Natural killer cell (primary cell): ENCODE measurements at regions not wholly inside any gene's neighbourhood (a gene's known extent, or its start where the extent isn't known, plus 50 kb on each side); places are given as distances from the start of the nearest gene placed in this dataset.

Source experiments
- ATAC-seq, 3 donors: fragments of 150-1000 bp in 2 of 3; fragments of 200-7000 bp in 1 of 3; cut with Tn5 transposase; 1 replicate in 1 of 3; 2 replicates in 2 of 3; pipeline ENCODE4 v1.10.0; 2021; ENCODE audit warnings: mild to moderate bottlenecking in 2 of 3, moderate library complexity in 2 of 3
- DNase-seq, 2 donors: peaks; one replicate each; pipeline versions ENCODE4 v3.0.0 to v3.0.0-alpha.2; 2013 to 2021; ENCODE audit warnings: mixed read lengths in 1 of 2
- H3K27ac ChIP-seq: one replicate; pipeline ENCODE4 v1.5.1; 2013; ENCODE audit warnings: mild to moderate bottlenecking, low read length
- H3K27me3 ChIP-seq: one replicate; pipeline ENCODE4 v1.6.1; 2013; ENCODE audit warnings: low read length; ENCODE audit not compliant: control insufficient read depth, insufficient read depth
- H3K36me3 ChIP-seq: one replicate; pipeline ENCODE4 v1.6.1; 2013; ENCODE audit warnings: low read length; ENCODE audit not compliant: control insufficient read depth, insufficient read depth
- H3K4me1 ChIP-seq: one replicate; pipeline ENCODE4 v1.6.1; 2013; ENCODE audit warnings: low read length; ENCODE audit not compliant: control insufficient read depth, insufficient read depth
- H3K4me3 ChIP-seq: one replicate; pipeline ENCODE4 v1.5.1; 2013; ENCODE audit warnings: low read length
- H3K9me3 ChIP-seq: one replicate; pipeline ENCODE4 v1.6.1; 2013; ENCODE audit warnings: low read length; ENCODE audit not compliant: control insufficient read depth, insufficient read depth
- H3K27ac Mint-ChIP-seq, 2 donors: one replicate each; pipeline ENCODE4 v1.8.0; 2022; ENCODE audit warnings: mild to moderate bottlenecking in 2 of 2, mixed read lengths in 2 of 2, moderate library complexity in 1 of 2
- H3K27me3 Mint-ChIP-seq, 2 donors: one replicate each; pipeline ENCODE4 v1.8.0; 2022; ENCODE audit warnings: low read depth in 2 of 2, mixed read lengths in 2 of 2
- H3K36me3 Mint-ChIP-seq: one replicate; pipeline ENCODE4 v1.8.0; 2022; ENCODE audit warnings: mixed read lengths
- H3K4me1 Mint-ChIP-seq, 2 donors: one replicate each; pipeline ENCODE4 v1.8.0; 2022; ENCODE audit warnings: mixed read lengths in 2 of 2
- H3K4me3 Mint-ChIP-seq: one replicate; pipeline ENCODE4 v1.8.0; 2022; ENCODE audit warnings: mild to moderate bottlenecking, moderate library complexity, mixed read lengths
- H3K9me3 Mint-ChIP-seq, 2 donors: one replicate each; pipeline ENCODE4 v1.8.0; 2022; ENCODE audit warnings: mixed read lengths in 2 of 2
- WGBS: methylation state at CpG from one replicate; pipeline ENCODE4 v1.1.7; 2013; ENCODE audit warnings: missing lambda C conversion rate; ENCODE audit not compliant: insufficient coverage; 5-methylcytosine and 5-hydroxymethylcytosine counted together
- intact Hi-C: fragments of 100-400 bp; cut with micrococcal nuclease; formaldehyde crosslinking; loops from one replicate; pipeline ENCODE4 v1.14.2; 2022
- TF ChIP-seq, protein P1 (sequence below): fragments of 200-600 bp; IDR thresholded peaks from one replicate; pipeline ENCODE4 v1.8.0; 2022; ENCODE audit warnings: antibody characterized with exemption

GRCh38 chr5:67306965-67307607 lies 110.5 kb upstream of the CD180 start:
- Histone ChIP-seq H3K36me3 (no peaks in the 10 kb centered on the region), H3K27me3 (no peaks in the 10 kb centered on the region), H3K9me3 (no peaks in the 10 kb centered on the region), H3K4me3 (no peak overlapping the region), H3K4me1 (no peaks in the 10 kb centered on the region), H3K27ac (no peak overlapping the region)
- Mint-ChIP-seq H3K4me1 (peaks cover 30 to 48% of the 10 kb centered on the region in 2 donors), H3K36me3 (no peaks in the 10 kb centered on the region), H3K9me3 (no peaks in the 10 kb centered on the region), H3K27ac (peak overlapping the region in 1 of 2 donors; percentile 47), H3K27me3 (no peaks in the 10 kb centered on the region), H3K4me3 (no peak overlapping the region)
- intact Hi-C loops = no loop called here
- no peak for ATAC-seq
- 87% methylated on average over 3 of the region's 4 CpGs for WGBS
- TF ChIP-seq, protein P1, sequence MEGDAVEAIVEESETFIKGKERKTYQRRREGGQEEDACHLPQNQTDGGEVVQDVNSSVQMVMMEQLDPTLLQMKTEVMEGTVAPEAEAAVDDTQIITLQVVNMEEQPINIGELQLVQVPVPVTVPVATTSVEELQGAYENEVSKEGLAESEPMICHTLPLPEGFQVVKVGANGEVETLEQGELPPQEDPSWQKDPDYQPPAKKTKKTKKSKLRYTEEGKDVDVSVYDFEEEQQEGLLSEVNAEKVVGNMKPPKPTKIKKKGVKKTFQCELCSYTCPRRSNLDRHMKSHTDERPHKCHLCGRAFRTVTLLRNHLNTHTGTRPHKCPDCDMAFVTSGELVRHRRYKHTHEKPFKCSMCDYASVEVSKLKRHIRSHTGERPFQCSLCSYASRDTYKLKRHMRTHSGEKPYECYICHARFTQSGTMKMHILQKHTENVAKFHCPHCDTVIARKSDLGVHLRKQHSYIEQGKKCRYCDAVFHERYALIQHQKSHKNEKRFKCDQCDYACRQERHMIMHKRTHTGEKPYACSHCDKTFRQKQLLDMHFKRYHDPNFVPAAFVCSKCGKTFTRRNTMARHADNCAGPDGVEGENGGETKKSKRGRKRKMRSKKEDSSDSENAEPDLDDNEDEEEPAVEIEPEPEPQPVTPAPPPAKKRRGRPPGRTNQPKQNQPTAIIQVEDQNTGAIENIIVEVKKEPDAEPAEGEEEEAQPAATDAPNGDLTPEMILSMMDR = no peak
- no peak for DNase-seq

DNA sequence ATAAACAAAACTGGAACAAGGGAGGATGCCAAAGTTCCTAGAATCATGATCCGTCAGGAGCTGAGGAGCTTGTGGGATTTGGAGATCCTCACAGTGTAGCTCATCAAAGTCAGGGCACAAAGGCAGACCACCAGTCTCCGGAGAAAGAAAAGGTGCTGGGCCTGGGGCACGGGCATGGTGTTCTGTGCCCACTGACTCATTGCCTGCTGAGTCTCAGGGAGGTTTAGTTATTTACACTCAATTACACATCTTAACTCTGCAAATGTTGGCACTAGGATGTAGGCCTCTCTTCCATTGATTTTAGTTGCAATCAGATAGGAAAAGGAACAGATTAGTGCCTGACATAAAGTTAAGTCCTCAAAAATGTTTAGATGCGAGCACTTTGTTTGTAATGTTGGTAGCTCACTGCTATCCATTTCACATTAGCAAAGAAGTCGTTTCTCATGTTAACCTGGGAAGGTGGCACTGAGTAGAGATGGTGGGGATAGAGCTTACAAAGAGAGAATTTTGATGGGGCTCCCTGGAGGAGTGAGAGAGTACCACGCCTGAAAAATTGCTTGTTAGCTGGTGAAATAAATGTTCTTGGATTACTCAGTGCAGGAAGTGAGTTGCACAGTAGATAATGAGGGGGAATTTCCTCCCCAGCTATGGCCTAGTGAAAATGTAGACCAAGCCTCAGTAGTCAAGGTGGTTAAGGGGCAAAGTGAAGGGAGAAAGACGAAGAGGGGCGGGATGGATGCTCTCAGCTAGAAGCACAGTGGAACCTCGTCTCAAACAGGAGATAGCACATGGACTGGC lies 109.5 kb upstream of the CD180 start:
- Histone ChIP-seq H3K4me3 (no peak overlapping the region), H3K4me1 (no peaks in the 10 kb centered on the region), H3K9me3 (no peaks in the 10 kb centered on the region), H3K36me3 (no peaks in the 10 kb centered on the region), H3K27ac (no peak overlapping the region), H3K27me3 (no peaks in the 10 kb centered on the region)
- intact Hi-C loops = no loop called here
- WGBS = 77% methylated on average over 9 of the region's 9 CpGs
- Mint-ChIP-seq H3K4me1 (peaks cover 32 to 50% of the 10 kb centered on the region in 2 donors), H3K36me3 (no peaks in the 10 kb centered on the region), H3K4me3 (no peak overlapping the region), H3K27ac (no peak overlapping the region), H3K27me3 (no peaks in the 10 kb centered on the region), H3K9me3 (no peaks in the 10 kb centered on the region)
- DNase-seq (no peak), ATAC-seq (no peak)
- TF ChIP-seq, protein P1 = no peak

DNA sequence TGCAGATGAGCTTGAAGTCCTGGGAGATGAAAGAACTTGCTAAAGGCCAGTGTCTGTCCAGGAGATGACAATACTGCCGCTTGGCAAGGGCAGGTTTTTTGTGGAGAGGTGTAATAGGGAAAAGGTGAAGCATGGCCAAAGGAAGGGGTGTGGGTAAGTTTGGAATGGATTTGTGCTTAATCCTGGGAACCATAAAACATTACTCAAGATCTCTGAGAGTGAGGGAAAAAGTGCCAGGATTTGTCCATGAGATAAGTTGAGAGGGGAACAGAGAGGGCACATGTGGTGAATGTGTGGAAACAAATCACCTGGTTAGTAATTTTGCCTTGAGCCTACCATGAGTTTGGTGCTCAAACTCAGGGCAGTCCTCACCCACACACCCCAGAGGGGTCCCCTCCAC lies 108.8 kb upstream of the CD180 start:
- 96% methylated on average over 1 of the region's 1 CpG for WGBS
- Histone ChIP-seq H3K27me3 (no peaks in the 10 kb centered on the region), H3K9me3 (no peaks in the 10 kb centered on the region), H3K4me3 (no peak overlapping the region), H3K27ac (no peak overlapping the region), H3K36me3 (no peaks in the 10 kb centered on the region), H3K4me1 (no peaks in the 10 kb centered on the region)
- Mint-ChIP-seq H3K4me1 (peaks cover 32 to 50% of the 10 kb centered on the region in 2 donors), H3K36me3 (no peaks in the 10 kb centered on the region), H3K4me3 (no peak overlapping the region), H3K27ac (no peak overlapping the region), H3K27me3 (peaks cover 0 to 7% of the 10 kb centered on the region in 2 donors), H3K9me3 (no peaks in the 10 kb centered on the region)
- TF ChIP-seq, protein P1 = no peak
- intact Hi-C loops = no loop called here
- DNase-seq (no peak), ATAC-seq (no peak)
